Glutamatergic neuron (in vitro differentiated cells): ENCODE measurements at regions not wholly inside any gene's neighbourhood (a gene's known extent, or its start where the extent isn't known, plus 50 kb on each side); places are given as distances from the start of the nearest gene placed in this dataset.

Experiments
- DNase-seq: peaks from one replicate; pipeline ENCODE4 v3.0.0; 2022
- H3K27ac Mint-ChIP-seq: one replicate; pipeline ENCODE4 v1.8.0; 2020; ENCODE audit warnings: mild to moderate bottlenecking, mixed read lengths, inconsistent platforms; ENCODE audit not compliant: unreplicated experiment
- H3K27me3 Mint-ChIP-seq: one replicate; pipeline ENCODE4 v1.8.0; 2020; ENCODE audit warnings: mild to moderate bottlenecking, moderate library complexity, mixed read lengths, inconsistent platforms; ENCODE audit not compliant: unreplicated experiment
- H3K36me3 Mint-ChIP-seq: one replicate; pipeline ENCODE4 v1.8.0; 2020; ENCODE audit warnings: mild to moderate bottlenecking, mixed read lengths, inconsistent platforms; ENCODE audit not compliant: unreplicated experiment
- H3K4me1 Mint-ChIP-seq: one replicate; pipeline ENCODE4 v1.8.0; 2020; ENCODE audit warnings: mild to moderate bottlenecking, low read depth, mixed read lengths, inconsistent platforms; ENCODE audit not compliant: unreplicated experiment
- H3K4me3 Mint-ChIP-seq: one replicate; pipeline ENCODE4 v1.8.0; 2020; ENCODE audit warnings: mild to moderate bottlenecking, mixed read lengths, inconsistent platforms; ENCODE audit not compliant: unreplicated experiment
- H3K9me3 Mint-ChIP-seq: one replicate; pipeline ENCODE4 v1.8.0; 2020; ENCODE audit warnings: mild to moderate bottlenecking, moderate library complexity, mixed read lengths, inconsistent platforms; ENCODE audit not compliant: unreplicated experiment
- TF ChIP-seq, protein P1 (sequence below): fragments of 200-600 bp; sonication (generic); IDR thresholded peaks from one replicate; pipeline ENCODE4 v1.5.0; 2021; ENCODE audit not compliant: partially characterized antibody, unreplicated experiment

GRCh38 chr5:38165435-38165834 is 92.9 kb upstream of the EGFLAM start:
- TF ChIP-seq, protein P1, sequence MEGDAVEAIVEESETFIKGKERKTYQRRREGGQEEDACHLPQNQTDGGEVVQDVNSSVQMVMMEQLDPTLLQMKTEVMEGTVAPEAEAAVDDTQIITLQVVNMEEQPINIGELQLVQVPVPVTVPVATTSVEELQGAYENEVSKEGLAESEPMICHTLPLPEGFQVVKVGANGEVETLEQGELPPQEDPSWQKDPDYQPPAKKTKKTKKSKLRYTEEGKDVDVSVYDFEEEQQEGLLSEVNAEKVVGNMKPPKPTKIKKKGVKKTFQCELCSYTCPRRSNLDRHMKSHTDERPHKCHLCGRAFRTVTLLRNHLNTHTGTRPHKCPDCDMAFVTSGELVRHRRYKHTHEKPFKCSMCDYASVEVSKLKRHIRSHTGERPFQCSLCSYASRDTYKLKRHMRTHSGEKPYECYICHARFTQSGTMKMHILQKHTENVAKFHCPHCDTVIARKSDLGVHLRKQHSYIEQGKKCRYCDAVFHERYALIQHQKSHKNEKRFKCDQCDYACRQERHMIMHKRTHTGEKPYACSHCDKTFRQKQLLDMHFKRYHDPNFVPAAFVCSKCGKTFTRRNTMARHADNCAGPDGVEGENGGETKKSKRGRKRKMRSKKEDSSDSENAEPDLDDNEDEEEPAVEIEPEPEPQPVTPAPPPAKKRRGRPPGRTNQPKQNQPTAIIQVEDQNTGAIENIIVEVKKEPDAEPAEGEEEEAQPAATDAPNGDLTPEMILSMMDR, result no peak
- no peak for DNase-seq
- H3K4me1 Mint-ChIP-seq, result no peaks in the 10 kb centered on the region
- no peak overlapping the region for H3K27ac Mint-ChIP-seq
- no peaks in the 10 kb centered on the region for H3K36me3 Mint-ChIP-seq
- no peak overlapping the region for H3K4me3 Mint-ChIP-seq
- no peaks in the 10 kb centered on the region for H3K9me3 Mint-ChIP-seq
- H3K27me3 Mint-ChIP-seq, result peaks cover 2% of the 10 kb centered on the region

DNA sequence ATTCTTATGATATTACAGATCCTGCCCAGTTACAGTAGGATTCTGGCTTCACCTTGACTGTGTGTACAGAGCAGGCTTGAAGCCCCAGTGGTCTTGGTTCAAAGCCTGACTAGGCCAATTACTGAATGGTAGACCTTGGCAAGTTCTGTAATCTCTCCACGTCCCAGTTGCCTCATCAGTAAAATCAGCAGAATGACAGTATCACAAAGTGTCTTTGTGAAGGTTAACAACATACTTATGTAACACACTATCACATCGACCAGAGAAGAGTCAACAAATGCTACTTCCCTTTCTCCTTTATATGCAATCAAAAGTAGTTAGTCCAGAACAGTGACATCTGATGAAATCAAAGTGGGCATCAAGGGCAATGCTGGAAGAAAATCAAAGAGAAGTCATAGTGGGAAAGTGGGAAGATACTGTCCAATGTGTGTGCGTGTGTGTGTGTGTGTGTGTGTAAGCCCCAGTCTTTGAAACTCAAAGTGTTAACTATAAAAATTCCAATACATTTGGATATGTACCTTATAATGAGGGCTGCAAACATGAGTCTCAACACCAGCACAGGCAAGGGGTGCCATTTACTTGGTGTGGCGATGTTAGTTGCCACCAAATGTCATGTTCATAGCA is 93.5 kb upstream of the EGFLAM start:
- TF ChIP-seq, protein P1, result no peak
- DNase-seq, result no peak
- no peak overlapping the region for H3K27ac Mint-ChIP-seq
- no peaks in the 10 kb centered on the region for H3K4me1 Mint-ChIP-seq
- H3K4me3 Mint-ChIP-seq, result no peak overlapping the region
- H3K27me3 Mint-ChIP-seq, result peaks cover 2% of the 10 kb centered on the region
- no peaks in the 10 kb centered on the region for H3K36me3 Mint-ChIP-seq
- H3K9me3 Mint-ChIP-seq, result no peaks in the 10 kb centered on the region

DNA sequence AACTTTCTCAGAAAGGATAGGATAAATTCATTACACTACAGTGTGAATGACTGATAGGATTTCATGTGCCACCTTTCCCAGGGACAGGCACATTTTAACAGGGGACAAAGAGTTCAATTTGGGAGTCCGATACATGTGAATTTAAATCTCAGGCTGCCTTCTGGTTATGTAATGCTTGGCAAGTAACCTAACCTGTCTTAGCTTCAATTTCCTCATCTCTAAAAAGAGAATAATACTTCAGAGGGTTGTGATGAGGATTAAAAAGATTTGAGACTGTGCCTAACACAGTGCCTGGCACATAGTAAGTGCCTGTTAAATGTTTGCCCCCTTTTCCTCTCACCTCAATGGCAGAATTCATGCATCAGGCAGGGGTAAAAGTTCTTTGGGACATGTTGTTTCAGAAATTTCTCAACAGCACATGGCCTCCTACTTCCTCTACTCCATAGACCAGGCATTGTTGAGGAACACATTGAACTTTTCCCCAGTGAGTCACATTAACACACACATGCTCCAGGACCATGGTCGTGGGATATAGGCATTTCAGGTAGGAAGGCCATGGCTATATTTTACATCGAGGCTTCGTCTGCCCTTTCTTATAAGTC is 94.6 kb upstream of the EGFLAM start:
- no peaks in the 10 kb centered on the region for H3K4me1 Mint-ChIP-seq
- TF ChIP-seq, protein P1, result no peak
- no peak overlapping the region for H3K4me3 Mint-ChIP-seq
- H3K36me3 Mint-ChIP-seq, result no peaks in the 10 kb centered on the region
- DNase-seq, result no peak
- H3K27ac Mint-ChIP-seq, result no peak overlapping the region
- H3K9me3 Mint-ChIP-seq, result no peaks in the 10 kb centered on the region
- H3K27me3 Mint-ChIP-seq, result peaks cover 2% of the 10 kb centered on the region

DNA sequence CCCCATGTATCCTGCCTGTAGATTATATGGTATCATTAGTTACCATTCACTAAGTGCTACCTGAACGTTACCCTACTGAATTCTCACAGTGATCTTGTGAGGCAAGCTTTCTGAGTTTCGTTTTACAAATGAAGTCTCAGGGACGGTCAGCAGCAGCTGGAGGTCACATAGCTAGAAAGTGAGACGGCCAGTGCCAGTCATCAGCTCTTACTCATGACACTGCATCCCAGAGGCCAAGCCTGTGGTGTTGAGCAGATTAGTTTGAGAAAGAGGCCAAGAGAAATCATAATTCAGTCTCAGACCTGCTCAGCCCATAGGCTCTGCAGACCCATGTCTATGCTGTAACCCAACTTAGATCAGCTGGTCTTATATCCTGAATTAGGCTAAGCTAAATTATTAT is 95.7 kb upstream of the EGFLAM start:
- H3K4me3 Mint-ChIP-seq, result no peak overlapping the region
- H3K9me3 Mint-ChIP-seq, result no peaks in the 10 kb centered on the region
- H3K4me1 Mint-ChIP-seq, result no peaks in the 10 kb centered on the region
- peaks cover 2% of the 10 kb centered on the region for H3K27me3 Mint-ChIP-seq
- TF ChIP-seq, protein P1, result no peak
- no peak overlapping the region for H3K27ac Mint-ChIP-seq
- no peak for DNase-seq
- H3K36me3 Mint-ChIP-seq, result no peaks in the 10 kb centered on the region

- H3K27me3 Mint-ChIP-seq, result peaks cover 2% of the 10 kb centered on the region
- H3K27ac Mint-ChIP-seq, result no peak overlapping the region
- DNase-seq, result no peak
- H3K4me3 Mint-ChIP-seq, result no peak overlapping the region
- no peaks in the 10 kb centered on the region for H3K36me3 Mint-ChIP-seq
- H3K9me3 Mint-ChIP-seq, result no peaks in the 10 kb centered on the region
- TF ChIP-seq, protein P1, result no peak
- H3K4me1 Mint-ChIP-seq, result no peaks in the 10 kb centered on the region
Measured at GRCh38 chr5:38157024-38157423, 101.3 kb upstream of the EGFLAM start.
